ENCODE measurements at regions not wholly inside any gene's neighbourhood (a gene's known extent, or its start where the extent isn't known, plus 50 kb on each side); places are given as distances from the start of the nearest gene placed in this dataset.

GRCh38 chr17:55887531-55887930 is 136.7 kb downstream of the PCTP start:
- Mint-ChIP-seq H3K4me1 (no peaks in the 10 kb centered on the region), H3K36me3 (ENCODE audit: low read depth) (no peaks in the 10 kb centered on the region), H3K27me3 (peaks cover 8% of the 10 kb centered on the region), H3K9me3 (no peaks in the 10 kb centered on the region), H3K27ac (no peak overlapping the region), H3K4me3 (no peak overlapping the region)
- no peak for ATAC-seq (replicated peaks)

- ATAC-seq (replicated peaks), result no peak
- Mint-ChIP-seq H3K4me1 (no peaks in the 10 kb centered on the region), H3K36me3 (ENCODE audit: low read depth) (no peaks in the 10 kb centered on the region), H3K4me3 (no peak overlapping the region), H3K27me3 (peaks cover 12% of the 10 kb centered on the region), H3K27ac (no peak overlapping the region), H3K9me3 (no peaks in the 10 kb centered on the region)
These were observed 138.4 kb downstream of the PCTP start for GRCh38 chr17:55889271-55889670.

GRCh38 chr17:55895112-55895759 is 144.4 kb downstream of the PCTP start:
- Mint-ChIP-seq H3K4me3 (no peak overlapping the region), H3K27ac (no peak overlapping the region), H3K36me3 (ENCODE audit: low read depth) (no peaks in the 10 kb centered on the region), H3K9me3 (no peaks in the 10 kb centered on the region), H3K4me1 (no peaks in the 10 kb centered on the region), H3K27me3 (peaks cover 17% of the 10 kb centered on the region)
- no peak for ATAC-seq (replicated peaks)

GRCh38 chr17:55897301-55897700 is 146.4 kb downstream of the PCTP start:
- no peaks in the 10 kb centered on the region for H3K9me3 Mint-ChIP-seq
- H3K4me3 Mint-ChIP-seq, result no peak overlapping the region
- H3K27me3 Mint-ChIP-seq, result peaks cover 16% of the 10 kb centered on the region
- no peaks in the 10 kb centered on the region for H3K36me3 Mint-ChIP-seq (ENCODE audit: low read depth)
- no peak for ATAC-seq (replicated peaks)
- no peak overlapping the region for H3K27ac Mint-ChIP-seq
- no peaks in the 10 kb centered on the region for H3K4me1 Mint-ChIP-seq

GRCh38 chr17:55898195-55898594 is 147.3 kb downstream of the PCTP start:
- Mint-ChIP-seq H3K36me3 (ENCODE audit: low read depth) (no peaks in the 10 kb centered on the region), H3K9me3 (no peaks in the 10 kb centered on the region), H3K4me3 (no peak overlapping the region), H3K4me1 (no peaks in the 10 kb centered on the region), H3K27me3 (peaks cover 22% of the 10 kb centered on the region), H3K27ac (no peak overlapping the region)
- ATAC-seq (replicated peaks), result no peak

- H3K4me3 Mint-ChIP-seq, result no peak overlapping the region
- no peak overlapping the region for H3K27ac Mint-ChIP-seq
- ATAC-seq (replicated peaks), result no peak
- peaks cover 15% of the 10 kb centered on the region for H3K27me3 Mint-ChIP-seq
- no peaks in the 10 kb centered on the region for H3K4me1 Mint-ChIP-seq
- no peaks in the 10 kb centered on the region for H3K9me3 Mint-ChIP-seq
- H3K36me3 Mint-ChIP-seq (ENCODE audit: low read depth), result no peaks in the 10 kb centered on the region
These were observed 149.3 kb downstream of the PCTP start for GRCh38 chr17:55900188-55900587.

- ATAC-seq (replicated peaks), result no peak
- H3K27me3 Mint-ChIP-seq, result peaks cover 9% of the 10 kb centered on the region
- H3K27ac Mint-ChIP-seq, result no peak overlapping the region
- H3K4me1 Mint-ChIP-seq, result no peaks in the 10 kb centered on the region
- H3K9me3 Mint-ChIP-seq, result no peaks in the 10 kb centered on the region
- no peak overlapping the region for H3K4me3 Mint-ChIP-seq
- H3K36me3 Mint-ChIP-seq (ENCODE audit: low read depth), result no peaks in the 10 kb centered on the region
These were observed 152.3 kb downstream of the PCTP start for GRCh38 chr17:55903028-55903690.

- Mint-ChIP-seq H3K9me3 (no peaks in the 10 kb centered on the region), H3K27ac (no peak overlapping the region), H3K4me1 (no peaks in the 10 kb centered on the region), H3K36me3 (ENCODE audit: low read depth) (no peaks in the 10 kb centered on the region), H3K4me3 (no peak overlapping the region), H3K27me3 (peaks cover 18% of the 10 kb centered on the region)
- ATAC-seq (replicated peaks), result no peak
These were observed 158.9 kb downstream of the PCTP start for GRCh38 chr17:55909776-55910175.

GRCh38 chr17:55911186-55911585 is 160.3 kb downstream of the PCTP start:
- H3K9me3 Mint-ChIP-seq, result no peaks in the 10 kb centered on the region
- peaks cover 18% of the 10 kb centered on the region for H3K27me3 Mint-ChIP-seq
- H3K4me3 Mint-ChIP-seq, result no peak overlapping the region
- H3K36me3 Mint-ChIP-seq (ENCODE audit: low read depth), result no peaks in the 10 kb centered on the region
- no peak for ATAC-seq (replicated peaks)
- H3K4me1 Mint-ChIP-seq, result no peaks in the 10 kb centered on the region
- no peak overlapping the region for H3K27ac Mint-ChIP-seq

- no peak overlapping the region for H3K4me3 Mint-ChIP-seq
- no peaks in the 10 kb centered on the region for H3K4me1 Mint-ChIP-seq
- H3K27me3 Mint-ChIP-seq, result peaks cover 7% of the 10 kb centered on the region
- H3K9me3 Mint-ChIP-seq, result peaks cover 4% of the 10 kb centered on the region
- no peaks in the 10 kb centered on the region for H3K36me3 Mint-ChIP-seq (ENCODE audit: low read depth)
- ATAC-seq (replicated peaks), result no peak
- no peak overlapping the region for H3K27ac Mint-ChIP-seq
These were observed 174.6 kb downstream of the PCTP start for GRCh38 chr17:55925440-55925839.

- Mint-ChIP-seq H3K36me3 (ENCODE audit: low read depth) (no peaks in the 10 kb centered on the region), H3K27me3 (peaks cover 3% of the 10 kb centered on the region), H3K4me3 (no peak overlapping the region), H3K27ac (no peak overlapping the region), H3K4me1 (no peaks in the 10 kb centered on the region), H3K9me3 (peaks cover 4% of the 10 kb centered on the region)
- ATAC-seq (replicated peaks), result no peak
These were observed 175.6 kb downstream of the PCTP start for GRCh38 chr17:55926276-55926990.

GRCh38 chr17:55930291-55930809 is 179.5 kb downstream of the PCTP start:
- H3K27me3 Mint-ChIP-seq, result peaks cover under 1% of the 10 kb centered on the region
- no peak overlapping the region for H3K27ac Mint-ChIP-seq
- no peak for ATAC-seq (replicated peaks)
- H3K4me1 Mint-ChIP-seq, result no peaks in the 10 kb centered on the region
- H3K9me3 Mint-ChIP-seq, result peaks cover 1% of the 10 kb centered on the region
- no peaks in the 10 kb centered on the region for H3K36me3 Mint-ChIP-seq (ENCODE audit: low read depth)
- no peak overlapping the region for H3K4me3 Mint-ChIP-seq

- no peaks in the 10 kb centered on the region for H3K9me3 Mint-ChIP-seq
- no peak for ATAC-seq (replicated peaks)
- H3K4me1 Mint-ChIP-seq, result no peaks in the 10 kb centered on the region
- peaks cover 5% of the 10 kb centered on the region for H3K27me3 Mint-ChIP-seq
- H3K36me3 Mint-ChIP-seq (ENCODE audit: low read depth), result no peaks in the 10 kb centered on the region
- H3K27ac Mint-ChIP-seq, result no peak overlapping the region
- H3K4me3 Mint-ChIP-seq, result no peak overlapping the region
These were observed 180.6 kb downstream of the PCTP start for GRCh38 chr17:55931446-55931845.

- Mint-ChIP-seq H3K4me3 (no peak overlapping the region), H3K36me3 (ENCODE audit: low read depth) (no peaks in the 10 kb centered on the region), H3K27ac (no peak overlapping the region), H3K4me1 (no peaks in the 10 kb centered on the region), H3K27me3 (peaks cover 5% of the 10 kb centered on the region), H3K9me3 (no peaks in the 10 kb centered on the region)
- ATAC-seq (replicated peaks), result no peak
These were observed 182.1 kb downstream of the PCTP start for GRCh38 chr17:55932973-55933372.

All from activated T-helper 17 cell treated with anti-CD3 and anti-CD28 coated beads, Interleukin-2, amount 50 U/mL, for 72 hours (primary cell).